GM23338 (cell line): ENCODE measurements at regions not wholly inside any gene's neighbourhood (a gene's known extent, or its start where the extent isn't known, plus 50 kb on each side); places are given as distances from the start of the nearest gene placed in this dataset.

ENCODE experiments used
- ATAC-seq: fragments of 200-7000 bp; cut with Tn5 transposase; 3 replicates; pipeline ENCODE4 v1.9.1; 2020
- DNase-seq: peaks from one replicate; pipeline ENCODE4 v3.0.0-alpha.2; 2015; ENCODE audit warnings: low spot score
- H2AFZ ChIP-seq: fragments of 200-600 bp; sonication (generic); 2 replicates; pipeline ENCODE4 v1.8.0; 2016; ENCODE audit warnings: antibody characterized with exemption, mild to moderate bottlenecking, moderate library complexity
- H3F3A ChIP-seq: fragments of 200-600 bp; sonication (generic); replicated peaks from 2 replicates; pipeline ENCODE4 v1.8.0; 2017; ENCODE audit warnings: antibody characterized with exemption, mixed run types, low read depth
- H3K27ac ChIP-seq: fragments of 200-600 bp; sonication (generic); 2 replicates; pipeline ENCODE4 v1.6.1; 2016; ENCODE audit warnings: low read depth
- H3K27me3 ChIP-seq: fragments of 200-600 bp; sonication (generic); 2 replicates; pipeline ENCODE4 v1.8.0; 2016; ENCODE audit warnings: mild to moderate bottlenecking, mixed run types, moderate library complexity; ENCODE audit not compliant: insufficient read depth
- H3K36me3 ChIP-seq: fragments of 200-600 bp; sonication (generic); 2 replicates; pipeline ENCODE4 v1.8.0; 2016; ENCODE audit warnings: mild to moderate bottlenecking; ENCODE audit not compliant: insufficient read depth
- H3K4me1 ChIP-seq: fragments of 200-600 bp; sonication (generic); 2 replicates; pipeline ENCODE4 v1.8.0; 2016; ENCODE audit warnings: mild to moderate bottlenecking, moderate library complexity; ENCODE audit not compliant: insufficient read depth
- H3K4me2 ChIP-seq: fragments of 200-600 bp; sonication (generic); 2 replicates; pipeline ENCODE4 v1.7.1; 2017; ENCODE audit warnings: mixed run types
- H3K4me3 ChIP-seq: fragments of 200-600 bp; sonication (generic); 2 replicates; pipeline ENCODE4 v1.6.1; 2016; ENCODE audit warnings: mixed run types
- H3K79me2 ChIP-seq: fragments of 200-600 bp; sonication (generic); replicated peaks from 2 replicates; pipeline ENCODE4 v1.8.0; 2017; ENCODE audit warnings: mild to moderate bottlenecking; ENCODE audit not compliant: insufficient read depth
- H3K9me2 ChIP-seq: fragments of 200-600 bp; sonication (generic); 2 replicates; pipeline ENCODE4 v1.8.0; 2017; ENCODE audit not compliant: insufficient read depth
- H4K20me1 ChIP-seq: fragments of 200-600 bp; sonication (generic); replicated peaks from 2 replicates; pipeline ENCODE4 v1.8.0; 2017; ENCODE audit warnings: mild to moderate bottlenecking; ENCODE audit not compliant: insufficient read depth
- H3K27ac Mint-ChIP-seq: 2 replicates; pipeline ENCODE4 v1.8.0; 2020; ENCODE audit warnings: inconsistent platforms, mild to moderate bottlenecking, moderate library complexity, mixed read lengths
- H3K27me3 Mint-ChIP-seq: 3 replicates; pipeline ENCODE4 v1.8.0; 2022; ENCODE audit warnings: low read depth, mild to moderate bottlenecking, moderate library complexity, mixed read lengths, inconsistent platforms; ENCODE audit not compliant: insufficient read depth, poor library complexity
- H3K36me3 Mint-ChIP-seq: 3 replicates; pipeline ENCODE4 v1.8.0; 2021; ENCODE audit warnings: low read depth, mild to moderate bottlenecking, inconsistent platforms, moderate library complexity, mixed read lengths
- H3K4me1 Mint-ChIP-seq: 3 replicates; pipeline ENCODE4 v1.8.0; 2020; ENCODE audit warnings: mild to moderate bottlenecking, inconsistent platforms, mixed read lengths
- H3K4me3 Mint-ChIP-seq: 3 replicates; pipeline ENCODE4 v1.8.0; 2021; ENCODE audit warnings: moderate library complexity, mild to moderate bottlenecking, inconsistent platforms, mixed read lengths
- H3K9me3 Mint-ChIP-seq: 3 replicates; pipeline ENCODE4 v1.8.0; 2020; ENCODE audit warnings: moderate library complexity, mild to moderate bottlenecking, inconsistent platforms, mixed read lengths
- CREB1 ChIP-seq: fragments of 250-450 bp; sonication (Bioruptor Pico); IDR thresholded peaks from 2 replicates; pipeline ENCODE4 v1.5.0; 2020; ENCODE audit warnings: low read depth, mild to moderate bottlenecking, moderate library complexity
- EZH2 ChIP-seq: fragments of 200-600 bp; sonication (generic); IDR thresholded peaks from one replicate; pipeline ENCODE4 v1.8.0; 2017; ENCODE audit warnings: antibody characterized with exemption, mild to moderate bottlenecking, low read depth; ENCODE audit not compliant: unreplicated experiment
- POLR2AphosphoS5 ChIP-seq: IDR thresholded peaks from 2 replicates; pipeline ENCODE4 v1.6.1; 2016; ENCODE audit warnings: antibody characterized with exemption, low read depth
- STAT1 ChIP-seq: IDR thresholded peaks from one replicate; pipeline ENCODE4 v1.6.1; 2016; ENCODE audit warnings: antibody characterized with exemption; ENCODE audit not compliant: unreplicated experiment
- TF ChIP-seq, protein P1 (sequence below): fragments of 250-450 bp; sonication (Bioruptor Pico); IDR thresholded peaks from 2 replicates; pipeline ENCODE4 v1.5.0; 2020; ENCODE audit warnings: mild to moderate bottlenecking, moderate library complexity
- TF ChIP-seq, protein P2 (sequence below): IDR thresholded peaks from 2 replicates; pipeline ENCODE4 v1.6.1; 2016; ENCODE audit warnings: antibody characterized with exemption
- TF ChIP-seq, protein P3 (sequence below): IDR thresholded peaks from one replicate; pipeline ENCODE4 v1.6.1; 2018; ENCODE audit warnings: antibody characterized with exemption; ENCODE audit not compliant: unreplicated experiment

DNA sequence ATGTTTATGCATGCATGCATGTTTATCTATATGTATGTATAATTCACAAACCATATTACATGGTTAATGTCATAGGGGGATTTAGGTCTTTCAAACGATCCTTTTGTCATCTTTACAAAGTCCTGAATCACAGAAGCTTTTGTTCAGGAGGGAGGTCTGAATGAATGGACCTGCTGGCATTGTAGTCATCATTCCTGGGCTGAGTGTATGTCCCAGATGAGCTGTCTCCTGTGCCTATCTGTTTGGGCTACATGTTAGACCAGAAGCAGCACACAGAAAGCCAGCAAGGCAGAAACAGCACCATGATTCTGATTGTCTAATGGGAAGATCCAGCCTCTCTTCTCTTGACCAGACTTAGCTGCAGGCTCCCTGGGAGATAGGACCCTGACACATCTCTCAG is 69.5 kb downstream of the ADM start (continued):
- TF ChIP-seq, protein P1, sequence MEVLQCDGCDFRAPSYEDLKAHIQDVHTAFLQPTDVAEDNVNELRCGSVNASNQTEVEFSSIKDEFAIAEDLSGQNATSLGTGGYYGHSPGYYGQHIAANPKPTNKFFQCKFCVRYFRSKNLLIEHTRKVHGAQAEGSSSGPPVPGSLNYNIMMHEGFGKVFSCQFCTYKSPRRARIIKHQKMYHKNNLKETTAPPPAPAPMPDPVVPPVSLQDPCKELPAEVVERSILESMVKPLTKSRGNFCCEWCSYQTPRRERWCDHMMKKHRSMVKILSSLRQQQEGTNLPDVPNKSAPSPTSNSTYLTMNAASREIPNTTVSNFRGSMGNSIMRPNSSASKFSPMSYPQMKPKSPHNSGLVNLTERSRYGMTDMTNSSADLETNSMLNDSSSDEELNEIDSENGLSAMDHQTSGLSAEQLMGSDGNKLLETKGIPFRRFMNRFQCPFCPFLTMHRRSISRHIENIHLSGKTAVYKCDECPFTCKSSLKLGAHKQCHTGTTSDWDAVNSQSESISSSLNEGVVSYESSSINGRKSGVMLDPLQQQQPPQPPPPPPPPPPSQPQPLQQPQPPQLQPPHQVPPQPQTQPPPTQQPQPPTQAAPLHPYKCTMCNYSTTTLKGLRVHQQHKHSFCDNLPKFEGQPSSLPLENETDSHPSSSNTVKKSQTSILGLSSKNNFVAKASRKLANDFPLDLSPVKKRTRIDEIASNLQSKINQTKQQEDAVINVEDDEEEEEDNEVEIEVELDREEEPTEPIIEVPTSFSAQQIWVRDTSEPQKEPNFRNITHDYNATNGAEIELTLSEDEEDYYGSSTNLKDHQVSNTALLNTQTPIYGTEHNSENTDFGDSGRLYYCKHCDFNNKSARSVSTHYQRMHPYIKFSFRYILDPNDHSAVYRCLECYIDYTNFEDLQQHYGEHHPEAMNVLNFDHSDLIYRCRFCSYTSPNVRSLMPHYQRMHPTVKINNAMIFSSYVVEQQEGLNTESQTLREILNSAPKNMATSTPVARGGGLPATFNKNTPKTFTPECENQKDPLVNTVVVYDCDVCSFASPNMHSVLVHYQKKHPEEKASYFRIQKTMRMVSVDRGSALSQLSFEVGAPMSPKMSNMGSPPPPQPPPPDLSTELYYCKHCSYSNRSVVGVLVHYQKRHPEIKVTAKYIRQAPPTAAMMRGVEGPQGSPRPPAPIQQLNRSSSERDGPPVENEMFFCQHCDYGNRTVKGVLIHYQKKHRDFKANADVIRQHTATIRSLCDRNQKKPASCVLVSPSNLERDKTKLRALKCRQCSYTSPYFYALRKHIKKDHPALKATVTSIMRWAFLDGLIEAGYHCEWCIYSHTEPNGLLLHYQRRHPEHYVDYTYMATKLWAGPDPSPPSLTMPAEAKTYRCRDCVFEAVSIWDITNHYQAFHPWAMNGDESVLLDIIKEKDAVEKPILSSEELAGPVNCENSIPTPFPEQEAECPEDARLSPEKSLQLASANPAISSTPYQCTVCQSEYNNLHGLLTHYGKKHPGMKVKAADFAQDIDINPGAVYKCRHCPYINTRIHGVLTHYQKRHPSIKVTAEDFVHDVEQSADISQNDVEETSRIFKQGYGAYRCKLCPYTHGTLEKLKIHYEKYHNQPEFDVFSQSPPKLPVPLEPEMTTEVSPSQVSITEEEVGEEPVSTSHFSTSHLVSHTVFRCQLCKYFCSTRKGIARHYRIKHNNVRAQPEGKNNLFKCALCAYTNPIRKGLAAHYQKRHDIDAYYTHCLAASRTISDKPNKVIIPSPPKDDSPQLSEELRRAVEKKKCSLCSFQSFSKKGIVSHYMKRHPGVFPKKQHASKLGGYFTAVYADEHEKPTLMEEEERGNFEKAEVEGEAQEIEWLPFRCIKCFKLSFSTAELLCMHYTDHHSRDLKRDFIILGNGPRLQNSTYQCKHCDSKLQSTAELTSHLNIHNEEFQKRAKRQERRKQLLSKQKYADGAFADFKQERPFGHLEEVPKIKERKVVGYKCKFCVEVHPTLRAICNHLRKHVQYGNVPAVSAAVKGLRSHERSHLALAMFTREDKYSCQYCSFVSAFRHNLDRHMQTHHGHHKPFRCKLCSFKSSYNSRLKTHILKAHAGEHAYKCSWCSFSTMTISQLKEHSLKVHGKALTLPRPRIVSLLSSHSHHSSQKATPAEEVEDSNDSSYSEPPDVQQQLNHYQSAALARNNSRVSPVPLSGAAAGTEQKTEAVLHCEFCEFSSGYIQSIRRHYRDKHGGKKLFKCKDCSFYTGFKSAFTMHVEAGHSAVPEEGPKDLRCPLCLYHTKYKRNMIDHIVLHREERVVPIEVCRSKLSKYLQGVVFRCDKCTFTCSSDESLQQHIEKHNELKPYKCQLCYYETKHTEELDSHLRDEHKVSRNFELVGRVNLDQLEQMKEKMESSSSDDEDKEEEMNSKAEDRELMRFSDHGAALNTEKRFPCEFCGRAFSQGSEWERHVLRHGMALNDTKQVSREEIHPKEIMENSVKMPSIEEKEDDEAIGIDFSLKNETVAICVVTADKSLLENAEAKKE = no peak
- TF ChIP-seq EZH2 (no peak), POLR2AphosphoS5 (no peak), CREB1 (no peak), STAT1 (no peak)
- TF ChIP-seq, protein P2, sequence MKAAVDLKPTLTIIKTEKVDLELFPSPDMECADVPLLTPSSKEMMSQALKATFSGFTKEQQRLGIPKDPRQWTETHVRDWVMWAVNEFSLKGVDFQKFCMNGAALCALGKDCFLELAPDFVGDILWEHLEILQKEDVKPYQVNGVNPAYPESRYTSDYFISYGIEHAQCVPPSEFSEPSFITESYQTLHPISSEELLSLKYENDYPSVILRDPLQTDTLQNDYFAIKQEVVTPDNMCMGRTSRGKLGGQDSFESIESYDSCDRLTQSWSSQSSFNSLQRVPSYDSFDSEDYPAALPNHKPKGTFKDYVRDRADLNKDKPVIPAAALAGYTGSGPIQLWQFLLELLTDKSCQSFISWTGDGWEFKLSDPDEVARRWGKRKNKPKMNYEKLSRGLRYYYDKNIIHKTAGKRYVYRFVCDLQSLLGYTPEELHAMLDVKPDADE = no peak

DNA sequence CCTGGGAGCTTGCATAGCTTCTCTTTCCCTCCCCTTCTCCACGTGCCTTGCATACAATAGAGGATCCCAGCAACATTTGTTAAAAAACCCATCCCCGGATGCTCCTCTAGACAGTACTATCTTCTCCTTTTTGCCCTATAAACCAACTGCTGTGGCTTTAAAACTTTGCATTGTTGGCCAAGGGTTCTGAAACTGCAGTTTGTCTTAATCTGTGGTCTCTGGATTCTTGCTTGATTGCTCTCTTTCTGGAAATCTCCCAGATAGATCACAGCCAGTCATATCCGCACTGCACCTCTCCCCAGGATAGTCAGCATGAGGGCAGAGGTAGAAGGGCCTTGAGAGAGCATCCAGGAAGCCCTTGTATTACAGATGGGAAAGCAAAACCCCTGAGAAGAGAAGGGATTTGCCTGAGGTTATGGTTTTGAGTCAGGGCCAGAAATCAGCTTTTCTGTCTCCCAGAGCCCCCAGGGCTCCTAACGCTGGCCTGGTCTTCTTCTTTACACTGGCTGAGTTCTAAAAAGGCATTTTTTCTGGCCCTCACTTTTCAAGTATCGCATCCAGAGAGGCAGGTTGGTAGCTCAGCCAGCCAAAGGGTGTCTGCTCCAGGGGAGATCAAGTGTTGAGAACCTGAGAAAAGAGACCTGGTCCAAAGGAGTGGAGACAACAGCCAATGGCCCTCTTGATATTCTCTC is 70.6 kb downstream of the ADM start:
- no peak overlapping the region for H3K4me3 ChIP-seq
- Mint-ChIP-seq H3K27me3 (peaks cover 2% of the 10 kb centered on the region), H3K4me3 (no peak overlapping the region), H3K36me3 (peaks cover 12% of the 10 kb centered on the region), H3K9me3 (peaks cover 3% of the 10 kb centered on the region), H3K4me1 (no peaks in the 10 kb centered on the region; the same call in 2 of the 3 replicates), H3K27ac (no peak overlapping the region)
- H2AFZ ChIP-seq = no peak overlapping the region
- H3K4me1 ChIP-seq = no peaks in the 10 kb centered on the region
- no peaks in the 10 kb centered on the region for H4K20me1 ChIP-seq
- no peak overlapping the region for H3K27ac ChIP-seq
- peaks cover 7% of the 10 kb centered on the region for H3K9me2 ChIP-seq
- DNase-seq = no peak
- no peaks in the 10 kb centered on the region for H3K27me3 ChIP-seq
- no peaks in the 10 kb centered on the region for H3F3A ChIP-seq
- H3K4me2 ChIP-seq = no peak overlapping the region
- no peaks in the 10 kb centered on the region for H3K36me3 ChIP-seq
- ATAC-seq = no peak
- no peaks in the 10 kb centered on the region for H3K79me2 ChIP-seq
- TF ChIP-seq, protein P3, sequence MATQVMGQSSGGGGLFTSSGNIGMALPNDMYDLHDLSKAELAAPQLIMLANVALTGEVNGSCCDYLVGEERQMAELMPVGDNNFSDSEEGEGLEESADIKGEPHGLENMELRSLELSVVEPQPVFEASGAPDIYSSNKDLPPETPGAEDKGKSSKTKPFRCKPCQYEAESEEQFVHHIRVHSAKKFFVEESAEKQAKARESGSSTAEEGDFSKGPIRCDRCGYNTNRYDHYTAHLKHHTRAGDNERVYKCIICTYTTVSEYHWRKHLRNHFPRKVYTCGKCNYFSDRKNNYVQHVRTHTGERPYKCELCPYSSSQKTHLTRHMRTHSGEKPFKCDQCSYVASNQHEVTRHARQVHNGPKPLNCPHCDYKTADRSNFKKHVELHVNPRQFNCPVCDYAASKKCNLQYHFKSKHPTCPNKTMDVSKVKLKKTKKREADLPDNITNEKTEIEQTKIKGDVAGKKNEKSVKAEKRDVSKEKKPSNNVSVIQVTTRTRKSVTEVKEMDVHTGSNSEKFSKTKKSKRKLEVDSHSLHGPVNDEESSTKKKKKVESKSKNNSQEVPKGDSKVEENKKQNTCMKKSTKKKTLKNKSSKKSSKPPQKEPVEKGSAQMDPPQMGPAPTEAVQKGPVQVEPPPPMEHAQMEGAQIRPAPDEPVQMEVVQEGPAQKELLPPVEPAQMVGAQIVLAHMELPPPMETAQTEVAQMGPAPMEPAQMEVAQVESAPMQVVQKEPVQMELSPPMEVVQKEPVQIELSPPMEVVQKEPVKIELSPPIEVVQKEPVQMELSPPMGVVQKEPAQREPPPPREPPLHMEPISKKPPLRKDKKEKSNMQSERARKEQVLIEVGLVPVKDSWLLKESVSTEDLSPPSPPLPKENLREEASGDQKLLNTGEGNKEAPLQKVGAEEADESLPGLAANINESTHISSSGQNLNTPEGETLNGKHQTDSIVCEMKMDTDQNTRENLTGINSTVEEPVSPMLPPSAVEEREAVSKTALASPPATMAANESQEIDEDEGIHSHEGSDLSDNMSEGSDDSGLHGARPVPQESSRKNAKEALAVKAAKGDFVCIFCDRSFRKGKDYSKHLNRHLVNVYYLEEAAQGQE = no peak
- no peak for TF ChIP-seq POLR2AphosphoS5
